ENCODE measurements at regions not wholly inside any gene's neighbourhood (a gene's known extent, or its start where the extent isn't known, plus 50 kb on each side); places are given as distances from the start of the nearest gene placed in this dataset.
"Not testable (repeated sequence)": the region's sequence is repeated elsewhere in the genome, so short reads cannot be mapped to it uniquely, and the experiment has no call there.

DNA sequence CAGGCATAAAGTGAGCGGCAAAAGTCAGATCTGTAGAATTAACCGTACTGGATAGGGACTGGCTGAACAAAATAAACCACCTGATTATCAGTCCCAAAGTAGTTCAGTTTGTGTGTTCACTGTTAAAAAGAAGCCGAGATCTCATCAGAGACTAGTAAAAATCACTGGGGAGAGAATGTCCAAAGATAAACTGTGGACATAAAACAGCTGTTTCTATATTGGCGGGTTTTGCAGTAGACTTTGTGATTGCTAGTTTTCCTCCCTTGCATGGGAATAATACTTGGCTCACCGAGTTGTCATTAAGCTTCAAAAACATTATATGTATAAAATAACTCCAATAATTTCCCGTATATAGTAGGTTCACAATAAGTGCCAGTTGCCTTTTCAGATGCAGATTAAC, 114.2 kb upstream of the ID4 start:
- H3K36me3 ChIP-seq (ENCODE audit: control insufficient read depth, low read length) = no peaks in the 10 kb centered on the region
- H3K9me3 ChIP-seq (ENCODE audit: control insufficient read depth, insufficient read depth, low read length) = no peaks in the 10 kb centered on the region
- H3K4me3 ChIP-seq (ENCODE audit: low read length) = no peak overlapping the region
- no peaks in the 10 kb centered on the region for H4K20me1 ChIP-seq (ENCODE audit: control insufficient read depth, insufficient read depth, low read depth, low read length)
- peaks cover 9% of the 10 kb centered on the region for H3K4me1 ChIP-seq (ENCODE audit: control insufficient read depth, low read length)
- H3K27ac ChIP-seq (ENCODE audit: low read depth, low read length) = no peak overlapping the region
- TF ChIP-seq, protein P1, sequence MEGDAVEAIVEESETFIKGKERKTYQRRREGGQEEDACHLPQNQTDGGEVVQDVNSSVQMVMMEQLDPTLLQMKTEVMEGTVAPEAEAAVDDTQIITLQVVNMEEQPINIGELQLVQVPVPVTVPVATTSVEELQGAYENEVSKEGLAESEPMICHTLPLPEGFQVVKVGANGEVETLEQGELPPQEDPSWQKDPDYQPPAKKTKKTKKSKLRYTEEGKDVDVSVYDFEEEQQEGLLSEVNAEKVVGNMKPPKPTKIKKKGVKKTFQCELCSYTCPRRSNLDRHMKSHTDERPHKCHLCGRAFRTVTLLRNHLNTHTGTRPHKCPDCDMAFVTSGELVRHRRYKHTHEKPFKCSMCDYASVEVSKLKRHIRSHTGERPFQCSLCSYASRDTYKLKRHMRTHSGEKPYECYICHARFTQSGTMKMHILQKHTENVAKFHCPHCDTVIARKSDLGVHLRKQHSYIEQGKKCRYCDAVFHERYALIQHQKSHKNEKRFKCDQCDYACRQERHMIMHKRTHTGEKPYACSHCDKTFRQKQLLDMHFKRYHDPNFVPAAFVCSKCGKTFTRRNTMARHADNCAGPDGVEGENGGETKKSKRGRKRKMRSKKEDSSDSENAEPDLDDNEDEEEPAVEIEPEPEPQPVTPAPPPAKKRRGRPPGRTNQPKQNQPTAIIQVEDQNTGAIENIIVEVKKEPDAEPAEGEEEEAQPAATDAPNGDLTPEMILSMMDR (IDR thresholded peaks at IDR 0.05; ENCODE audit: low read depth, low read length, poor library complexity, severe bottlenecking) = no peak
- H3K79me2 ChIP-seq (ENCODE audit: control insufficient read depth, low read length) = no peaks in the 10 kb centered on the region
- no peaks in the 10 kb centered on the region for H3K9me2 ChIP-seq (replicated peaks; ENCODE audit: control insufficient read depth, low read length)
- H3F3A ChIP-seq (ENCODE audit: control insufficient read depth, insufficient read depth) = no peaks in the 10 kb centered on the region
- H3K27me3 ChIP-seq (ENCODE audit: control insufficient read depth, low read length) = no peaks in the 10 kb centered on the region
- no peak overlapping the region for H3K4me2 ChIP-seq (ENCODE audit: low read length)

DNA sequence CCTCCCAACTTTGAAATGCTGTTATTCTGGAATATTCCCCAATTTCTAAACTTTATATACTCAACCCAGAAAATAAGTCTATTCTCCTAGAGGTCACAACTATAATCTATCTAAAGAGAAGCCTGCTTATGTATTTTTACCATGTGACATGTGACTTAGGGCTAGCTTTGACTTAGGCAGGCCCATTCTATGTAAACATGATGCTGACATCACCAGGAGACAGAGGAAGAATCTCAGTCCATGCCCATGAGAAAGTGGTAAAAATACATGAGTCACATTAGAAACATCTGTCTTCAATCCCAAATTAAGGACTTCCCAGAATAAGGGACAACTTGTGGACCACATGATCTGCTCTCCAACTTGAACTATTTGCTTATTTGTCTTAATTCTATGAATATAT, 113.6 kb upstream of the ID4 start:
- Histone ChIP-seq H3K4me2 (ENCODE audit: low read length) (no peak overlapping the region), H3K27ac (ENCODE audit: low read depth, low read length) (no peak overlapping the region), H4K20me1 (ENCODE audit: control insufficient read depth, insufficient read depth, low read depth, low read length) (no peaks in the 10 kb centered on the region), H3K4me3 (ENCODE audit: low read length) (no peak overlapping the region), H3K79me2 (ENCODE audit: control insufficient read depth, low read length) (no peaks in the 10 kb centered on the region), H3K4me1 (ENCODE audit: control insufficient read depth, low read length) (peaks cover 9% of the 10 kb centered on the region), H3K9me2 (replicated peaks; ENCODE audit: control insufficient read depth, low read length) (no peaks in the 10 kb centered on the region), H3K36me3 (ENCODE audit: control insufficient read depth, low read length) (no peaks in the 10 kb centered on the region), H3K9me3 (ENCODE audit: control insufficient read depth, insufficient read depth, low read length) (no peaks in the 10 kb centered on the region), H3F3A (ENCODE audit: control insufficient read depth, insufficient read depth) (no peaks in the 10 kb centered on the region), H3K27me3 (ENCODE audit: control insufficient read depth, low read length) (no peaks in the 10 kb centered on the region)
- TF ChIP-seq, protein P1 (IDR thresholded peaks at IDR 0.05; ENCODE audit: low read depth, low read length, poor library complexity, severe bottlenecking) = no peak
- no peak for TF ChIP-seq EZH2phosphoT487 (IDR thresholded peaks at IDR 0.05; ENCODE audit: borderline replicate concordance, low read length)

DNA sequence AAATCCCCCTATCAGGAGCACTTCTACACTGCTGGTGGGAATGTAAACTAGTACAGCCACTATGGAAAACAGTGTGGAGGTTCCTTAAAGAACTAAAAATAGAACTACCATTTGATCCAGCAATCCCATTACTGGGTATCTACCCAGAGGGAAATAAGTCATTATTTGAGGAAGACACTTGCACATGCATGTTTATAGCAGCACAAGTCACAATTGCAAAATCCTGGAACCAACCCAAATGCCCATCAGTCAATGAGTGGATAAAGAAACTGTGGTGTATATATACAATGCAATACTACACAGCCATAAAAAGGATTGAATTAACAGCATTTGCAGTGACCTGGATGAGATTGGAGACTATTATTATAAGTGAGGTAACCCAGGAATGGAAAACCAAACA, 111.7 kb upstream of the ID4 start:
- not testable (repeated sequence) for H3K9me3 ChIP-seq (ENCODE audit: control insufficient read depth, insufficient read depth, low read length); H3K9me2 ChIP-seq (replicated peaks; ENCODE audit: control insufficient read depth, low read length); H3K4me2 ChIP-seq (ENCODE audit: low read length); H3K27ac ChIP-seq (ENCODE audit: low read depth, low read length); H3K4me1 ChIP-seq (ENCODE audit: control insufficient read depth, low read length); H4K20me1 ChIP-seq (ENCODE audit: control insufficient read depth, insufficient read depth, low read depth, low read length); H3F3A ChIP-seq (ENCODE audit: control insufficient read depth, insufficient read depth); H3K36me3 ChIP-seq (ENCODE audit: control insufficient read depth, low read length); H3K79me2 ChIP-seq (ENCODE audit: control insufficient read depth, low read length); H3K27me3 ChIP-seq (ENCODE audit: control insufficient read depth, low read length); H3K4me3 ChIP-seq (ENCODE audit: low read length)

DNA sequence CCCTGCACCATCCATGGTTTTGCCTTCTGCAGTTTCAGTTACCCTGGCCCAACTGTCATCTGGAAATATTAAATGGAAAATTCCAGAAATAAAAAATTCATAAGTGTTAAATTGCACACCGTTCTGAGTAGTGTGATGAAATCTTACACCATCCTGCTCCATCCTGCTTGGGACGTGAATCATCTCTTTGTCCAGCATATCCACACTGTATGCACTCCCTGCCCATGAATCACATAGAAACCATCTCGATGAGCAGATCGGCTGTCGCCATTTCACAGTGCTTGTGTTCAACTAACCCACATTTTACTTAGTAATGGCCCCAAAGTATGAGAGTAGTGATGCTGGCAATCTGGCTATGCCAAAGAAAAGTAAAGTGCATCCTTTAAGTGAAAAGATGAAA, 105.9 kb upstream of the ID4 start:
- no peak for TF ChIP-seq EZH2phosphoT487 (IDR thresholded peaks at IDR 0.05; ENCODE audit: borderline replicate concordance, low read length)
- TF ChIP-seq, protein P1 (IDR thresholded peaks at IDR 0.05; ENCODE audit: low read depth, low read length, poor library complexity, severe bottlenecking) = no peak
- Histone ChIP-seq H3K4me2 (ENCODE audit: low read length) (no peak overlapping the region), H3K9me2 (replicated peaks; ENCODE audit: control insufficient read depth, low read length) (no peaks in the 10 kb centered on the region), H3K4me1 (ENCODE audit: control insufficient read depth, low read length) (peaks cover 3% of the 10 kb centered on the region; the same call in 1 of the 2 replicates), H3K36me3 (ENCODE audit: control insufficient read depth, low read length) (no peaks in the 10 kb centered on the region), H3K4me3 (ENCODE audit: low read length) (no peak overlapping the region), H3K27me3 (ENCODE audit: control insufficient read depth, low read length) (no peaks in the 10 kb centered on the region), H4K20me1 (ENCODE audit: control insufficient read depth, insufficient read depth, low read depth, low read length) (no peaks in the 10 kb centered on the region), H3F3A (ENCODE audit: control insufficient read depth, insufficient read depth) (no peaks in the 10 kb centered on the region), H3K9me3 (ENCODE audit: control insufficient read depth, insufficient read depth, low read length) (peaks cover 5% of the 10 kb centered on the region; the same call in 1 of the 2 replicates), H3K79me2 (ENCODE audit: control insufficient read depth, low read length) (no peaks in the 10 kb centered on the region), H3K27ac (ENCODE audit: low read depth, low read length) (no peak overlapping the region)
